Suppressor macrophage treated with lipopolysaccharide for 4 hours (primary cell): ENCODE measurements at regions not wholly inside any gene's neighbourhood (a gene's known extent, or its start where the extent isn't known, plus 50 kb on each side); places are given as distances from the start of the nearest gene placed in this dataset.
"Not testable (repeated sequence)": the region's sequence is repeated elsewhere in the genome, so short reads cannot be mapped to it uniquely, and the experiment has no call there.

Experiments used
- DNase-seq: peaks from one replicate; pipeline ENCODE4 v3.0.0-alpha.2; 2020

GRCh38 chr5:30581198-30581935 is 612.1 kb upstream of the CDH6 start:
- DNase-seq, result no peak

GRCh38 chr5:30574761-30575160 is 618.7 kb upstream of the CDH6 start:
- no peak for DNase-seq

- no peak for DNase-seq
Measured at GRCh38 chr5:30572279-30572678, 621.2 kb upstream of the CDH6 start.

GRCh38 chr5:30561771-30562170 is 631.7 kb upstream of the CDH6 start:
- no peak for DNase-seq

GRCh38 chr5:30551618-30552017 is 641.9 kb upstream of the CDH6 start:
- DNase-seq, result no peak

- DNase-seq, result no peak
Measured at GRCh38 chr5:30548580-30549305, 644.7 kb upstream of the CDH6 start.

- no peak for DNase-seq
Measured at GRCh38 chr5:30540150-30540549, 653.3 kb upstream of the CDH6 start.

GRCh38 chr5:30539004-30539634 is 654.4 kb upstream of the CDH6 start:
- no peak for DNase-seq

- no peak for DNase-seq
Measured at GRCh38 chr5:30525353-30525752, 668.1 kb upstream of the CDH6 start.

- DNase-seq, result no peak
Measured at GRCh38 chr5:30524428-30524827, 669.1 kb upstream of the CDH6 start.

- no peak for DNase-seq
Measured at GRCh38 chr5:30523061-30523460, 670.4 kb upstream of the CDH6 start.

GRCh38 chr5:30505014-30505886 is 688.2 kb upstream of the CDH6 start:
- no peak for DNase-seq

GRCh38 chr5:30502277-30502676 is 691.2 kb upstream of the CDH6 start:
- no peak for DNase-seq

GRCh38 chr5:30501065-30501464 is 692.4 kb upstream of the CDH6 start:
- DNase-seq, result no peak

- DNase-seq, result no peak
Measured at GRCh38 chr5:30500513-30500912, 693.0 kb upstream of the CDH6 start.

GRCh38 chr5:30499402-30499801 is 694.1 kb upstream of the CDH6 start:
- no peak for DNase-seq

GRCh38 chr5:30498972-30499371 is 694.5 kb upstream of the CDH6 start:
- no peak for DNase-seq

GRCh38 chr5:30498509-30498908 is 695.0 kb upstream of the CDH6 start:
- DNase-seq, result not testable (repeated sequence)

GRCh38 chr5:30494113-30494512 is 699.4 kb upstream of the CDH6 start:
- not testable (repeated sequence) for DNase-seq

- no peak for DNase-seq
Measured at GRCh38 chr5:30479104-30479503, 714.4 kb upstream of the CDH6 start.

- DNase-seq, result no peak
Measured at GRCh38 chr5:30475429-30475828, 718.1 kb upstream of the CDH6 start.

- no peak for DNase-seq
Measured at GRCh38 chr5:30469691-30470090, 723.8 kb upstream of the CDH6 start.

GRCh38 chr5:30458681-30459080 is 734.8 kb upstream of the CDH6 start:
- no peak for DNase-seq
